TTC549 (cell line): ENCODE measurements at regions not wholly inside any gene's neighbourhood (a gene's known extent, or its start where the extent isn't known, plus 50 kb on each side); places are given as distances from the start of the nearest gene placed in this dataset.

Experiments used
- FAIRE-seq: peaks from 2 replicates; lab custom pipeline; 2012; peaks lifted over from hg19 to GRCh38; lab: Jason Lieb, UNC

DNA sequence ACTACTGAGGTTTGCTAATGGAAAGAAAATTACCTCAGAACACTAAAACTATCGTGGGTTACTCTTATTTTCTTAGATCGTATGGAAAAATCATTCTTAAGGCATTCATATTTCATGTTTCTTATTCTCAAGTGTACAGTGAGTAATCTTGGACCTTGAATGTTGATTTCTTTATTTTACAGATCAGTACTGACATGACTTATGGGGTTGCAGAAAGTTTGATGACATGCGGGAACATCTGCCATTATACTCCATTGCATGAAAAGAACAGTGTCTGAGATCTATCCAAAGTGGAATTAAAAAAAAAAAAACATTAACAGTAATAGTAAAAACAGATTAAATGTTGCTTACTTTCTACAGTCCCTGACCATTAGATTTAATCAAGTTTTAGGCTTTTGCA, 1290.2 kb upstream of the WWC1 start:
- no peak for FAIRE-seq

DNA sequence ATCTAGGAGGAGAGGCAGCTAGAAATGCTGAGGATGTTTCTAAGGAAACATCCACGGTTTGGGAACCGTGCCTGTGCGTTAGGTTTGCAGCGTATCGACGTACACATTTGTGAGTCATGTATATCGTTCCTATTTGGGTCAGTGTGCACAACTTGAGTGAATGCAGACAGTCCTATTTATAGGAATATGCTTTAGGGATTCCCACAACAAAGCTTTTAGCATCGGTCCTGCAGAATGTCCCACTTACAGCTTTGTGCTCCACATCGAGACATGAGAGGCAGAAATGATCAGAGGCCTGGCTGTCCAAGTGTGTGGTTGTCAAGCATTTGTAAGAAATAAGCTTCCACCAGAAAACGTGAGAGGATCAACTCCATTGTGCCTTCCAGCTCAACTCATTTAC, 1282.7 kb upstream of the WWC1 start:
- no peak for FAIRE-seq

DNA sequence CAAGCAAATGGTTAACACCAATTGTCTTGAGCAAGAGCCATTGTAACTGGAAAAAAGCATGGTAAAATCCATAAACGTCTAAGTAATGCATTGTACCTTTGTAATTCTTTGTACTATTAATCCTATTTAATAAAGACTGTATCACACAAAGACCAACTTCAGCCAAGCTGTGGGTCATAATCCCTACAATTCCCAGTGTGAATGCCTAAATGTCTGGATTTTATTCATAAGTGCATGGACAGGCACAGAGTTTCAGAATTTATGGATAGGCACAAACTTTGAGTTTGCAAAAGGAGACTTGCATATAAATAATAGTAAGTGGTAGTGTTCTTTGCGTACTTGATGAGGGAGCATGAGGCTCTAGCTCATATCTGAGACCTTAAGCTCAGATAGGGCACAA, 1280.2 kb upstream of the WWC1 start:
- no peak for FAIRE-seq

DNA sequence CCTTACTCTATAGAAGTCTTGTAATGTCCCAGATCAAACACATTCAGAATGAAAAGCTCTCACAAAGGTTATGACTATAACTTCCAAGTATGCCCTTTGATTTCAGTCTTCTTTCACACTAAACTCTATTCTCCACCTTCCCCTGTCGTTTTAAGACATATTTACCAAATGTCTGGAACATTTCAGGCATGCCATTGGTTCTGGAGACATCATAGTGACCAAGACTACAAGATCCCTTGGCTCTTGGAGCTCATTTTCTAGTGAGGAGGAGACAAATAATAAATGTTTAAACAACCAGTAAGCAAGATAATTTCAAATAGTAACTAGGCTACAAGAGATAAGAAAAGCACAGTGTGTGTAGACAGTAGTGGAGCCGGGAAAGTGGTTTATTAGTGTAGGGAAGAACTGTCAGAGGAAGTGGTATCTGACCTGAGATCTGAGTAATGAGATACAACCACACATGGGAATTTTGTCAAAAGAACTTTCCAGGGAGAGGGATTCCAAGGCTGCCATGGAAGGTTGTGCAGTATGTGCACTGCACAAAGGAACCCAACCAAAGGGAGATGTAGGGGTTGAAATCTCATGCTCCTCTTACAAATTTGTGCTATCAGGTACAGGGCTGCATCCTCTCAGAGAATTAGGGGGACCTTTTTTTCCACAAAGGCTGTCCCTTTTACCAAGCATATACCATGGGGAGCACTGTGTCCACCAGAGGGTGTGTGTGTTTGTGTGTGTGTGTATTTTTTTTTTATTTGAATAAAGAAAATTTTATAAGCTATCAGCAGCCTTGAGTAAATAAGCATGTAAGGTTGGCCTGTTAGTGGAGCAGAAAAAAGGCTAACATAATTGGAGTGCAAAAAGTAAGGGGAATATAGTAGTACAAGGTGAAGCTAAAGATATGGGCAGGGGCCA, 1279.1 kb upstream of the WWC1 start:
- FAIRE-seq, result no peak

DNA sequence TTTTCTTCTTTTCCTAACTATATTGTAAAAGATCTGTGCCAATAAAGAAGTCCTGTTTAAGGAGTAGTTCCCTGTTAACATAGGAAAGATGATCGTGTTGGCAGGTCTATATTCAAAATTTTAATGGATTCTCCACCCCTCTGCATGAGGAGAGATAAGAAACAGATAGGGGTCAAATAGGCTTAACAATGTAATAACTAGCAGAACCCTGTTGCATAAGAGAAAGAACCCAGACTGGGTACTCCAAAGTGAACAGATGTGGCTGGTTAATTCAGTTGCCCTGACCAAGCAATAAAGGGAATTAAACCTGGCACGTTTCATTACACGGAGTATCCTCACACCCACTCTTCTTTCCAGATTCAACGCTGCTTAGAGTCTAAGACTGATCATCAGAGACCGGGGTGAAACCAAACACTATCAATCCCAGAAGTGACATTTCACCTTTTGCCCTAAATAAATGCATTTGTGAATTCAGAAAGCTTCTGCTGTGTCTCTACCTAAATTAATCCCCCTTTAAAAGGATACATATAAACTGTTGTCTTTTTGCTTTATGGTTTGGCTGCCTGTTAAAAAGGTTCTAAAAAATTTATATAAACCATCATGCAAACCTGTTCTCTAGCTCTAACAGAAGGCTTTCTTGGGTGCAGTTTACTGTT, 1276.9 kb upstream of the WWC1 start:
- FAIRE-seq, result no peak

DNA sequence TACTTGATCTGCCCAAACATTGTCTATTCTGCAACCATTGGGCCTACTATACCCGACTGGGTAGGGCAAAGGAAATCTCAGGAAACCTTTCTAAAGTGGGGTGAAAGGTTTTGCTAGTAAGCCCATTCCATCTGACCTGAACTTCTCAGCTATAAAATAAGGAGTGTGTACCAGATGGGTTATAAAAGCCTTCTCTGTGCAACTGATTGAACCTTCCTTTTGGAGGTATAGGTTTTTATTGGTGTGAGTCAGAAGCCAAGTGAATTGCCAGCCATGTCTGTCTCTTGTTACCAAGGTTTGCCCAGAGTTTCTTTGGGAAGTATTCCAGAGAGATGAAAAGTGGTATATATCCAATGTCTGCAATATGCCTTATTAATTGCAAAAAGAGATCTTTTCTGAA, 1271.0 kb upstream of the WWC1 start:
- FAIRE-seq, result no peak

DNA sequence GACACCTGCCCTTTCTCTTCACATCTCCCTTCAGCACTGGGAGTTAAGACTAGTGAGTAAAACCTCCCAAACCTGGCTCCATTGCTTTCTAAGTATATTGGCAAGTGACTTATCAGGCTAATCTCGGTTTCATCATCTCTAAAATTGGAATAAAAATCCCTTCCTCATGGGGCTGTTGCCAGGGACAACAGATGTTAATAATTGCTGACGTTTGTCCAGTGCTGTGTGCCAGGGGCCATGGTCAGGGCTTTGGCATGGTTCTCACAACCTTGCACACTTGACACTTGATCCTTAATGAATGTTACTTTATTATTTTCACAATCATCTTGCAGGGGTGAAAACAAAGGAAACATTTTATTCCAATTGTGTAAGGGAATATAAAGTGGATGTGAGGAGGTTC, 1262.0 kb upstream of the WWC1 start:
- no peak for FAIRE-seq

DNA sequence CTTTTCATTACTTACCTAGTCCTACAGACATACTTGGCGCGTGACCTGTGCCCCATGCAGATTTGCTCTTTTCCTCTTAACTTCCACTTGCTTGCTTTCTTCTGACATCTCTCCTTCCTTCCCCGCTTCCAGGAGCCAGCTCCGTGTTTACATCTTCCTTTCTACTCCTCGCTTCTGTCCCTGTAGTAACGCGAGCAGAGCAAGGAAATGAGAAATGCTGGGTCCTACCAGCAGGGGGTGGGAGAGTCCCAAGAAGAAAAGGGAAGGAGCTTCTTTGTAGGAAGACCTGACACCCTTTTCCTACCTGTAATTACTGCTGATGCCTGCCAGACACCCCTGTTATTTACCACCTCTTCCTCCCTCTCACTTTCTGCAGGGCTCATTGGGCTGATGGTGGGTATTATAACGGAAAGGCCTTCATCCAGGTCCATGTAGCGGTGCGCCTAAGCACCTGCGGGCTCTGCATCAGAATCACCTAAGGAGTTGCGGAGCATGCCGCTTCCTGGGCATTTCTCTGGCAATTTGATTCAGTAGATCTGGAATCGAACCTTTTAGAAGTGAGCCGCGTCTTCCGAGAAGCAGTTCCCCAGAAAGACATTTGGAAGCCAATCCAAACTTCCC, 1260.8 kb upstream of the WWC1 start:
- no peak for FAIRE-seq

DNA sequence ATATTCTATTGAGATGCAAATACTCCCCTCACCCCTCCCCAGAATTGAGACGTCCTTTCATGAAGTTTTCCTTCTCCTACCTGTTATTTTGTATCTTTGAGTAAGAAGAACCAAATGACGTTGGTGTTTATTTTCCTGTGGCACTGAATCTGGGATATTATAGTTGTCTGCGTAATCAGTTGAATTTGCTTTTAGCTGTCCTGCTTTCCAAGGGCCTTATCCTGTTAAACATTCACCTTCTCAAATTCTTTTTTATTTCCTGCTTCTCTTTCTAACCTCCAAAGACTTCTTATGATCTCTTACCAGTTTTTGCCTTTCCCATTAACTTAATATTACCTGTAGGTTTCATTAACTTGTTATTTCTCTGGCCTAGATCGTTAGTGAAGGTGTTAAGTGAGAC, 1254.9 kb upstream of the WWC1 start:
- no peak for FAIRE-seq

DNA sequence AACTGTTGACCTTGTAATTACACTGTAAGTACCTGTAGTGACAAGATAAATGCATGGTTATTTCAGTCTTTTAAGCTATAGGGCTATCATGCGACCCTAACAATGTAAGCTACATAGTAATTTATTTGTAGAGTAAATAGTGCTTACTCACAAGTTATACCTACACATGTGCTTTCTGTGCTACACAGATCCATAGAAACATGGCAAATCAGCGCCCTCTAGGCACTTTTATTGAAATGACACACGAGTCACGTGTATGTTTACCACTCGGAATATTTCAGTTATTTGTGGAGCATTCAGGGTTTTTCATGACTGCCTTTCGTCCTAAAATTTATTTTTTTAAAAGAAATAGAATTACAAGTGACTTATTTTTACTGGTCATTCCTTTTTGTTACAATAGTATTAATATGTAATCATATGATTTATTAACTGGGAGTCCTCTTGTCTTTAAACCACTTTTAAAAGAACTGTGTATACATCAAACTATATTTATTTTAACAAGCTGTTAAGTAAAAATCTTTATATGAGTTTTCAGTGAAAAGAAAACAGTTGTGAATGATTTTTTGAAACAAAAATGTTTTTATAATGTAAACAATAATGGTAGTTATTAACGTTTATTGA, 1242.3 kb upstream of the WWC1 start:
- FAIRE-seq, result no peak

DNA sequence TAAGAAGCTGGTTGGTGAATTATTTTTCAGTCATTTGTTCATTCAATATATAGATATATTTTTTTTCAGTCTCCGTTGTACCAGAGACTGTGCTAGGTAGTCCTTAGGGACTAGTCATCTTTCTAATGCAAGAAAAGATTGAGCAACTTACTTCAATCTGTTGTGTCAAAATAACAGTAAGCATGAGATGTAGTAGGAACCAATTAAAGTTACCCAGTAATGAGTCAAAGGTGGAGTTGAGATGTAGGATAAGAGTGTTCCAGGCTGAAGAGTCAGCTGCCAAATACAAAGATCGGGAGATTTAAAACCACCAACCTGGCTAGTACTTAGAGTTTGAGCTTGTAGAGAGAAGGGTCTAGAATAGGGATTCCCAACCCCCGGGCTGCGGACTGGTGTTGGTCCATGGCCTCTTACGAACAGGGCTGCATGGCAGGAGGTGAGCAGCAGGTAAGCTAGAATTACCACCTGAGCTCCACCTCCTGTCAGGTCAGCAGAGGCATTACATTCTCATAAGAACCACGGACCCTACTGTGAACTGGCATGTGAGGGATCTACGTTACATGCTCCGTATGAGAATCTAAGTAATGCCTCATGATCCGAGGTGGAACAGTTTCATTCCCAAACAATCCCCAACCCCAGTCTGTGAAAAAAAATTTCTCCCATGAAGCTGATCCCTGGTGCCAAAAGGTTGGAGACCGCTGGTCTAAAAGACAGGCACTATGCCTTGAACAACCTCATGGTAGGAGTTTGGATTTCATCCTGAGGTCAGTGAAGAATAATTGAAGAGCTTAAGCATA, 1241.5 kb upstream of the WWC1 start:
- FAIRE-seq, result no peak

DNA sequence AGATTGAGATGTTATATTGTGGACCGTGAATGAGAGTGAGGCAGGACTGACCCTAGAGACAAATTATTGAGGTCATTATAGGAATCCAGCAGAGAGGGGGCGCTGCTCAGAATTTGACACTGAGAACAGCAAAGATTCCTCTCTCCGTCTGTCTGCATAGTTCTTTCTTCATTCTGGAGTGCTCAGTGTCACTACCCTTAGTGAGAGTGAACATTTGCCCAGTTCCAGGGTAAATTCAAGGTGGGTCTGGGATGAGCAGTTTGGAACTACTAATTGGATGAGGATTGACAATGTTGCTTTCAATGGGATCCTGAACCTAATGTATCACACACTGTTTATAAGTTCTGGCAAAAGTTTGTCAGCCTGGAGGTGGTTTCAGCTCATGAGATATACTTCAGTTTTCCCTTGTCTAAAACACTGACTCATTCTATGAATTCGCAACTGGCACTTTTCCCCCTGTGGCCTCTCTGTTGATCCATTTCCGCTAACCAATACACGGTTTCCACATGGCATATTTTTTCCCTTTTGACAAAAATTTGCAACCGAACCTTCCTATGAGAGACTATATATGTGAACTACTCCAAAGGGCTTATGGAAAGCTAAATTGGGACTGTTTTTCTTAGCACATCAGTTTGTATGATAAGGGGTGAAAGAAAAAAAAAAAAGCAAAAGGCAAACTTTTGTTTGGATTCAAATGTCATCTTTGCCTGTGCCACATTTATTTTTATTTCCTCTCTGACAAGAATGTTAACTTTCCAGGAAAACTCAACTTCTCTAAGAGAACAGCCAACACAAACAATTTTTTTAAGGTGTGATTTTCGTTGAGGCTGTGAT, 1240.7 kb upstream of the WWC1 start:
- no peak for FAIRE-seq

DNA sequence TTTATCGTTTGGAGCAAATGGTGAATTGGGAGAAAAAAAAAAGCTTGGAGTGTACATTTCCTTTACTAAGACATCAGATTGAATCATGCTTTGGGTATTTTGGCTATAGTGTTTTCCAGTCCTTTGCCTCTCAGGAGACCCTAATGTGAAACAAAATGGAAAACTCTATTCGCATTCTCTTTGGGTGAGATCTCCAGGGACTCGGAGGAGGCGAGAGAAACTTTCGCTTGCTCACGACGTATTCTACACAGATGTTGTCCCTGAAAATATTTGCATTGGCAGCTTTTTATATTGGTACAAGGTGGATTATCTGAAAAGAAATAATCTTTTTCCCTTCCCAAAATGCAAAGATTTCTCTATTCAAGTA, 1240.1 kb upstream of the WWC1 start:
- FAIRE-seq, result no peak

DNA sequence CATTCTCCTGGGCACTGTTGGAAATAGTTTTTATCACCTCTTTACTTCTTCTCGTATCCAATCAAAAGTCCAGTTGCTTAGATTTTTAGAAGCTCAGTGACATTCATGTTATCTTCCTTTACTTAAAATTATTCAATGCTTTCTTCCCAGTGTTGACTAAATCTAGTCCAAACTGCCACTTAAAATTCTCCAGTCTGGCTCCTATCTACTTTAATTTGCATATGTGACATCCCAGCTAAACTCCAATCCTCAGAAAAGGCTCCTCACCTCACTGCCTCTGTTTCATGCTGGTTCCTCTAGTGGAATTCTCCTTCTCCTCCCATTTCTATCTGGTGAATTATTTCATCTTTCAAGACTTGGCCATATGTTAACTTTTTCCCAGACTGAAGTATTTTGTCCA, 1238.7 kb upstream of the WWC1 start:
- no peak for FAIRE-seq

DNA sequence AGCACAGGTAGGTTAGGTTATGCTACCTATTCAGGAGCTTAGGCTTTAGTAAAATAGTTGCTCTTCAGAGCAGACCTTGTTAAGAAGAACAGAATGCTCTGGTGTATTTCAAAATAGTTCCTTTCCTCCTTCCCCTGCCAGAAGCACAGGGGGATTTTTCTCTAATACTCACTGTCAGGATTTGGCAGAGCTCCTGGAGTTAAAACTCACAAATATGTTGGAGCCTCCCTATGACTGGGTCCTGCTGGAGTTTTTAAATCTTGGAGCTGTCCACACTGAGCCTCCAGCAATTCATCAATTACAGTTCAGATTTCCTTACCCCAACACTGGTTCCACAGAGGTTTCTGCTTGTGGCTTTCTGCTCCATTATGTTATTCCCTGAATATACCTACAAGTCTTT, 1233.8 kb upstream of the WWC1 start:
- FAIRE-seq, result no peak

DNA sequence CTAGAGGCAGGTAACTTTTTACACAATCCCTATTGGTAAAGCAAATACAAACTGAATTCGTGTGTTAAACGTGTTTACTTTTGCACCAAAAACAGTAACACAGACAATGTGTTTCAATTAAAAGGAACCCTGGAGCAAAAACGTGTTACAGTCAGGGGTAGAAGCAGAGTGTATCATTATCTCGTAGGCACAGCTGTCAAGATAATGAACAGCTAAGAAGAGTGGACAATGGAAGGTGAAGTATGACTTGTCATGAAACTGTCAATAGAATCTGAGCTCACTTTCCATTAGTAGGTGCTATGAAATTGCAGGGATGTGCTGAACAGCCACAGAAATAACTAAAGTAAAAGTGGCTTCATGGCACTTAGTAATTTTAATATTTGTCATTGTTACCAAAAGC, 1229.8 kb upstream of the WWC1 start:
- FAIRE-seq, result no peak

DNA sequence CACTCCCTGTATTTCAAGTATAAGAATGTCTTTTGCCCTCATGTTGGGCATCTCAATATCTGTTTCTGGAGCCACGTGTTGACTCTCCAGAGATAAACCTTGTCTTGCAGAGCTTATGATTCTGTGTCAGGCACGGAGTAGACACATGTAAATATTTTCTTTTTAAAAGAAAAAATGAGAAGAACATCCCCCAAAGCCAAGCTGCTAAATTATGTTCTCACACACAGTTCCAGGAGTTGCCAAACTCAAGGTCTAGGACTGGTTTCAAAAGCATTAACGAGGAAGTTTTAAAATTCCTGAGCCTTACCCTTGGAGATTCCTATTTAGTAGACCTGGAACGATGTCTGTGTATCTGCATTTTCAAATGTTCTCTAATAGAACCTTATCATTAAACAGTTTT, 1228.3 kb upstream of the WWC1 start:
- FAIRE-seq, result no peak

DNA sequence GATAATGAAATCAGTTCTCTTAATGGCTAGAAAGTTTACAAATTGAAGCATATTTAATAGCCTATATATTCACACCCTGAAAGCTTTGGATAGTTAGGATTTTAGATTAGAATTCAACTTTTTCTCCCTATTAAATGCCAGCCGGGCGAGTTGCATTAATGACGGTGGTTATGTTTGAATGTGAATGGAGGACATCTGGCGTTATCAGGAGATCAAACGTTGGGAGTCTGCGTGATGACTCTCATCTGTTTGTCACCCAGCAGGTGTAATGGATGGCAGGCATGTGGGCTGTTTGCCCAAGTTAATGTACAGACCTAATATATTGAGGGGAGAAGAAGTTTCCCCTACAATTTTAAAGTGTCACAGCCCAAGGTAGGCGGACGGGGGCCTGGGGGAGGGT, 1227.7 kb upstream of the WWC1 start:
- FAIRE-seq, result no peak

DNA sequence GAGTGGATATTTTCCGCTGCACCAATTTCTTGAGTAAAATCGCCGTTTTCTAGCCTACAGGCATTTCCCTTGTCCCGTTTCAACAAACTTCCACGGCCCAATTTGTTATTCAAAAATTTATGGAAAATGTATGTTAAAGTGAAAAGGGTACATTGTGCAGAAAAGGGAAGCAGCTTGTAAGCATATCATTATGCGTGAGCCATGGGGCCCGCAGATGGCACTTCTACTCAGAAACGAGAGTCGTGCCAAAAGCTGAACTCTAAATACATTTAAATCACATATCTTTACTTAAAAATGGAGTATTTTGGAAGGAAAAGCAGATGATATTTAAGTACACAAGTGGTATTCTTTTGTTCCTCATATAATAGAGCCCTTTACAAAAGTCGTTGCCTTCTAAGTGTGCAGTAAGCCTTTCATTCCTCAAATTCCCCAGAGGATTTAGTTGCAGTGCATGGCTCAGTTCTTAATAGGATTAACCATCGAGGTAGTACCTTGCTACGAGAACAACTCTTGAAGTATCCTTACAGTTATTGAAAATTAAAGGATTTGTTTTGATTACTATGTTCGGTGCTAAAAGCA, 1227.2 kb upstream of the WWC1 start:
- FAIRE-seq, result no peak

DNA sequence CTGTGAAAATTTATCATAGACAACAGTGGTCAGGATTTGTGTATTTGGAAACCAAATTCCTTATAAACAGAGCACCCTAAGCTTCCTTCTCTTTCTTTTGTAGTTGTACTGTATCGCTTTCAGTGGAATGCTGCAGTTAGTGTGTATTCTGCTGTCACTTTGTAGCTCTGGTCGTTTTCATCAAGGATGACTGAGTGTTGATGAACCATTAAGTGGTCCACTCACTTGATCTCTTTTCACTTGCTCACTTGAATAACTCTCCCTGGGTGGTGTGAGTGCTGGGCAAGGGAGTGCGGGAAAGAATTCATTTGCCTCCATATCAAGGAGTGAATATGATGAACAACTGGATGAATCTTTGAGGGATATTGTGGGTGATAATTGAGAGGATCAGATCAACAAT, 1225.7 kb upstream of the WWC1 start:
- FAIRE-seq, result no peak

DNA sequence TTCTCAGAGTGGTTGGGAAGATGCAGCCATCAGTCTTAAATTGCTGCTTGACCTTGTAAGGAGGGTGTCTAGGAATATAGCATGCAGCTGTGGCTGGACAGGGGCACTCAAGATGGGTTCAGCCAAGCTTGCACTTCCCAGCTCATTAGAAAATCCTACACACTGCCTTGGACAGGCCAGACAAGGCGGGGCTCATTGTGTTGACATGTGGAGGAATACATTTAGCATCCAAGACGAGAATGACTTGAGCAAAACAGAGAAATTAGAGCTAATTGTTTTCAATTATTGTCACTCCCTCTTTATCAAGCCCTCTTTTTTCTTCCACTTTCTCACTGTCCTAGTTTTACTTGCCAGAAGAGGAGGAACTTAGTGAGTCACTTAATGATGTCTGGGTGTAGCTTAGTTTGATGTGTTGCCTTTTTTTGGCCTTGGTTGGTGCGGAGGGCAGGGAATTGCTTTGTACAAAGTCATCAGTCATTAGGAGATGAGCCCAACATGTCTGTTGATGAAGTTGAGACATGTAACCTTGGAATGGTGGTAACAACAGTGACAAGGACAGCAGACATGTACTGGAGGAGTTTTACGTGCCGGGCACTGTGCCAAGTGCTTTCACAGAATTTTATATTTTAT, 1219.3 kb upstream of the WWC1 start:
- no peak for FAIRE-seq
